ENCODE measurements at regions not wholly inside any gene's neighbourhood (a gene's known extent, or its start where the extent isn't known, plus 50 kb on each side); places are given as distances from the start of the nearest gene placed in this dataset.

DNA sequence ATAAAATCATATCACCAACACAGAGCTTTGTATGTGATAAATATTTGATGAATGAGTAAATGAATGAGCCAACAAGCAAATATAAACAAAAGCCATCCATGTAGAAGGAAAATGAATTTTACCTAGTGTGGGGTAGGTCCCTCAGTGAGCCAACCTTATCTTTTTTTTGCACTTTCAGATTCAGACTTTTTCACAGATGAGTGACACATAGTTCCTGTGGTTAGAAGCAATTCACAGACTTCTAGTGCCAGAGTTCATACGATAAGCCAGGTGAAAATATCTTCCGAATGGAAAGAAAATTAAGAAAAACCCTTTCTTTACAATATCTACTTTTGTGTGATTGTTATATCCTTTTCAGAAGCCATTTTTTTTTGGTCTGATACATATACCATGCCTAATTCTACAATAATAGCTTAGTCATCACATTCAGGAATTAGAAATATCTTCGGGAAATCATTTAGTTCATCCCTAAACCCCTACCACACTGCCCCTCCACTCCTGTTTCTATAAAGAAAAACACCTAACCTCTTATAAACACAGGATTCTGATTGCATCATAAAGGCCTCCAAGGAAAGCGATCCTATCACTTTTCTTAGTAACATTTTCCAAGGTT lies 82.7 kb upstream of the CNR1 start:
- Histone ChIP-seq H3K23ac (ENCODE audit: insufficient read length, low read depth, low read length) (no peak overlapping the region), H3K79me1 (ENCODE audit: insufficient read depth, low read depth, low read length, poor library complexity, severe bottlenecking) (no peaks in the 10 kb centered on the region), H3K9ac (ENCODE audit: extremely low read depth, insufficient read length, low read length) (no peak overlapping the region), H4K91ac (ENCODE audit: insufficient read length, low read depth, low read length) (no peak overlapping the region), H3T11ph (ENCODE audit: low read length) (no peak overlapping the region), H3K56ac (ENCODE audit: insufficient read length, low read depth, low read length) (no peak overlapping the region), H2AFZ (ENCODE audit: low read length) (no peak overlapping the region), H3K4me2 (ENCODE audit: insufficient read depth, insufficient read length, low read length) (no peak overlapping the region), H3K27me3 (ENCODE audit: insufficient read depth, low read length) (no peaks in the 10 kb centered on the region), H3K23me2 (ENCODE audit: insufficient read length, low read depth, low read length, poor library complexity, severe bottlenecking) (no peaks in the 10 kb centered on the region), H3K27ac (ENCODE audit: insufficient read length, low read depth, low read length) (no peak overlapping the region), H2BK120ac (ENCODE audit: low read depth, low read length, poor library complexity, severe bottlenecking) (no peak overlapping the region), H3K9me3 (ENCODE audit: control insufficient read depth, low read depth, low read length) (no peaks in the 10 kb centered on the region), H2BK5ac (ENCODE audit: insufficient read length, low read length) (no peak overlapping the region), H2AK5ac (ENCODE audit: insufficient read length, low read length) (no peak overlapping the region), H3K79me2 (ENCODE audit: insufficient read depth, low read length) (no peaks in the 10 kb centered on the region), H3K18ac (ENCODE audit: insufficient read length, low read depth, low read length) (no peak overlapping the region), H4K5ac (ENCODE audit: insufficient read length, low read depth, low read length) (no peak overlapping the region), H2BK20ac (ENCODE audit: low read depth, low read length, poor library complexity, severe bottlenecking) (no peak overlapping the region), H4K20me1 (ENCODE audit: control insufficient read depth, insufficient read depth, insufficient read length) (no peaks in the 10 kb centered on the region), H4K8ac (replicated peaks; ENCODE audit: insufficient read length, low read depth, low read length) (no peak overlapping the region), H2BK15ac (ENCODE audit: low read depth, low read length) (no peak overlapping the region), H3K14ac (ENCODE audit: insufficient read depth, low read length) (no peak overlapping the region), H3K4me1 (ENCODE audit: insufficient read depth, low read length) (no peaks in the 10 kb centered on the region), H3K4ac (ENCODE audit: low read depth, low read length) (no peak overlapping the region), H2BK12ac (ENCODE audit: insufficient read length, low read depth, low read length) (no peak overlapping the region)
- Mint-ChIP-seq H3K27me3 (ENCODE audit: low read depth) (no peaks in the 10 kb centered on the region), H3K9me3 (peaks cover 3 to 7% of the 10 kb centered on the region in 2 experiments; a peak in 4 of 5 replicates), H3K36me3 (ENCODE audit: insufficient read depth in 1 of 3, low read depth in 3 of 3) (peaks cover 0 to 6% (median 3%) of the 10 kb centered on the region in 3 experiments; a peak in 3 of 7 replicates), H3K4me1 (no peaks in the 10 kb centered on the region), H3K4me3 (no peak overlapping the region), H3K27ac (no peak overlapping the region)
- TF ChIP-seq, protein P1, sequence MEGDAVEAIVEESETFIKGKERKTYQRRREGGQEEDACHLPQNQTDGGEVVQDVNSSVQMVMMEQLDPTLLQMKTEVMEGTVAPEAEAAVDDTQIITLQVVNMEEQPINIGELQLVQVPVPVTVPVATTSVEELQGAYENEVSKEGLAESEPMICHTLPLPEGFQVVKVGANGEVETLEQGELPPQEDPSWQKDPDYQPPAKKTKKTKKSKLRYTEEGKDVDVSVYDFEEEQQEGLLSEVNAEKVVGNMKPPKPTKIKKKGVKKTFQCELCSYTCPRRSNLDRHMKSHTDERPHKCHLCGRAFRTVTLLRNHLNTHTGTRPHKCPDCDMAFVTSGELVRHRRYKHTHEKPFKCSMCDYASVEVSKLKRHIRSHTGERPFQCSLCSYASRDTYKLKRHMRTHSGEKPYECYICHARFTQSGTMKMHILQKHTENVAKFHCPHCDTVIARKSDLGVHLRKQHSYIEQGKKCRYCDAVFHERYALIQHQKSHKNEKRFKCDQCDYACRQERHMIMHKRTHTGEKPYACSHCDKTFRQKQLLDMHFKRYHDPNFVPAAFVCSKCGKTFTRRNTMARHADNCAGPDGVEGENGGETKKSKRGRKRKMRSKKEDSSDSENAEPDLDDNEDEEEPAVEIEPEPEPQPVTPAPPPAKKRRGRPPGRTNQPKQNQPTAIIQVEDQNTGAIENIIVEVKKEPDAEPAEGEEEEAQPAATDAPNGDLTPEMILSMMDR (conservative IDR thresholded peaks at IDR 0.05): no peak
- no peak for DNase-seq
- WGBS (ENCODE audit: extremely low coverage, insufficient read length, low lambda C conversion rate): no CpG with 5 or more reads among the region's 4 CpGs

Measured in H9 (cell line).